GM19452 (cell line): ENCODE measurements at regions not wholly inside any gene's neighbourhood (a gene's known extent, or its start where the extent isn't known, plus 50 kb on each side); places are given as distances from the start of the nearest gene placed in this dataset.
"Not testable (repeated sequence)": the region's sequence is repeated elsewhere in the genome, so short reads cannot be mapped to it uniquely, and the experiment has no call there.

Source experiments
- ATAC-seq: cut with Tn5 transposase; IDR thresholded peaks from one replicate; pipeline ENCODE4 v1.9.1; 2021; ENCODE audit not compliant: unreplicated experiment

DNA sequence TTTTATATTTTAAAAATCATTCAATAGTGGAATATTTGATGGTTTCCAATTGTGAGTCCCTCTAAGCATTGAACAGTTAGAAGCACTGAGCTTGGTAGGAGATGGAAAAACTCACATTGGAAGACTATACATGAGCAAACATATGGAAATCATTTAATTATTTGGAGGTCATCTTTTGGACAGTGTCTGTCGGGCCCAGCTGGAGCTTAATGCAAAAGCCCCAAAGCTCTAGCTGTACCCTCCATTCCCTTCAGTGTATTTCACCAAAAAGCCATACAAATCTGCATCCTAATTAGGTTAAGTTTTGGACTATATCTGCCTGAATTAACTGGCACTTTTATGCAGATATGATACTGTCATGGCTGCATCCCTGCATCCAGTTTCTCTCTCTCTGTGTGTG, 365.7 kb downstream of the FLRT2 start:
- ATAC-seq, result no peak

GRCh38 chr14:85892251-85892650, 362.3 kb downstream of the FLRT2 start:
- ATAC-seq, result no peak

GRCh38 chr14:85883966-85884365, 354.0 kb downstream of the FLRT2 start:
- no peak for ATAC-seq

GRCh38 chr14:85883101-85883500, 353.2 kb downstream of the FLRT2 start:
- ATAC-seq, result no peak

- ATAC-seq, result no peak
Measured at GRCh38 chr14:85881935-85882334, 352.0 kb downstream of the FLRT2 start.

DNA sequence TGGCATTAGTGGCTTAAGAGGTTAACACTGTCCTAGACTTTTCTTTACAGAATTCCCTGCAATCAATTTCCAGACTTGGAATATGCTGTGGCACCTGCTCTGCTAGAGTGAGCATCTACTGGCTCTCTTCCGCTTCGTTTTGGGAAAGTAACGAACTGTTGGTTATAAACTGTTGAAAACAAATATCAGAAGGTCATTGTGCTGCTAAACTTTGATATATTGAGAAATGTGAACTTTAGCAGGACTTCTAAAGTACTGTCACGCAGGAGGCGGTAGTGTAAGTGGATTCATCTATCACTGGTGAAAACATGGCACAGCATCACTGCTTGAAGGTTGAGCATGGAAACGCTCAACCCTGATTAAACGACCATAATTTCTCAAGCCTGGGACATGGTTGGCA, 348.9 kb downstream of the FLRT2 start:
- no peak for ATAC-seq

- ATAC-seq, result no peak
Measured at GRCh38 chr14:85873006-85873405, 343.1 kb downstream of the FLRT2 start.

DNA sequence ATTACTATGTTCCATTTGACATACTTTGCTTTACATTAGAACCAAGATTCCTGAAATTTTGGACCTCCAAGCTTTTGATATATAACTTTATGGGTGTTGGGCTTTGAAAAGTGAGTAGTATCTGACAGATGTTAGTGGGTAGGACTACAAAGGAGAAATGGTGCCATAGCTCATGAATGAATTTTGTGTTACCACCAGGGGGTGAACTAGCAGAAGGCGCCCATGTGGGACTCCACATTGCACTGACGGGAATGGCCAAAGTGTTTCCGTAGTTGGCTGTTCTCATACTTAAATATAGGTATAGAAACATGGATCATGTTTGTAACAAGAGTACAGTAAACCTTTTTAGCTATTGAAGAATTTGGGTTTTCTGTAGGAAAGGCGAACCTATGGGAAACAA, 337.5 kb downstream of the FLRT2 start:
- no peak for ATAC-seq

DNA sequence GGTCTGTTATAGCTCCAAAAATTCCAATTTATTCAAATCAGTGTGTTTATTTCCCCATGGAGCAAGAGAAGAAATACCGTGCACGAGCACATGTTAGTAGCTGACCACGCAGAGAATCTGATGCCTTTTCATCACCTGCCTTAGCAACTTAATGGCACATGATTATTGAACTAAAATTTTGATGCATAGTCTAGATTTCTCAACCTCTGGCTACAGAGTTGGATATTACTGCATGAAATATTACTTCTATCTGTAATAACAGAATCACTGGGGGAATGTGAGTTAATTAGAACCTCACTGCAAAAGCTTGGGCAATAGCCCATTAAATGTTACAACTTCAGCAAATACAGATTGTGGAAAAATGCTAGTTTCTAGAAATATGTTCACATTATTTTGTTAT, 335.8 kb downstream of the FLRT2 start:
- no peak for ATAC-seq

DNA sequence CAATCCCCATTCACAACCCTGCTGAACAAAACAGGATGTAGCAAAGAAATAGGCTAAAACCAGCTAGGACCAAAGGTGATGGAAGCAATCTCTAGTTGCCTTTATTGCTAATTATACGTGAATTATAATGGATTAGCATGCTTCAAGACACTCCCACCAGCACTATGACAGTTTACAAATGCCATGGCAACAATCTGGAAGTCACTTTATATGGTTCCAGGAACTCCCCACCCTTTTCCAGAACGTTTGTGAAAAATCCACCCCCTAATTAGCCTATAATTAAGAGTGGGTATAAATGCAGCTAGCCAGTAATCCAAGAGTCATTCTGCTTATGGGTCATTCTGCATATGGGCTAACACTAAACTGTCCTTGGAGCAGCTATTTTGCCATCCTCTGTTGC, 328.7 kb downstream of the FLRT2 start:
- no peak for ATAC-seq

GRCh38 chr14:85856430-85856829, 326.5 kb downstream of the FLRT2 start:
- ATAC-seq, result no peak

- ATAC-seq, result no peak
Measured at GRCh38 chr14:85853996-85854526, 324.1 kb downstream of the FLRT2 start.

DNA sequence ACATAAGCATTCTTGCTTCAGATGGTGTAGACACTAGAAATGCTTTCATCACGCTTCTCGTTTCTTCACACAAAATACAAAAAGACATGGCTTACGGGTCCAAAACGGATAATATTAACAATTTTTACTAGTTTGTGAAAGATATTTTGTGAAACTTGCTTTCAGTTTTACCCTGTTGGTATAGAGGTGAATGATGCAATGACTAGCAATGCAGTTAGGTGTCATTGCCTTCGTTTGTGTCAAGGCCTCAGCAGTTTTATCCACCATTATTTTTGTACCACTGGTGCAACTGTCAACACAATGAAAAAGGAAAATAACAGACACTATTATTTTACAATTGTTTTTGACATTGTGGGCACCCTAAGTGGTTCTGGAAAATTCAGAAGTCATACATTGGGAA, 323.0 kb downstream of the FLRT2 start:
- no peak for ATAC-seq

- ATAC-seq, result not testable (repeated sequence)
Measured at GRCh38 chr14:85852123-85852522, 322.2 kb downstream of the FLRT2 start.

GRCh38 chr14:85830549-85830948, 300.6 kb downstream of the FLRT2 start:
- ATAC-seq, result not testable (repeated sequence)

GRCh38 chr14:85829601-85830000, 299.7 kb downstream of the FLRT2 start:
- ATAC-seq, result not testable (repeated sequence)

DNA sequence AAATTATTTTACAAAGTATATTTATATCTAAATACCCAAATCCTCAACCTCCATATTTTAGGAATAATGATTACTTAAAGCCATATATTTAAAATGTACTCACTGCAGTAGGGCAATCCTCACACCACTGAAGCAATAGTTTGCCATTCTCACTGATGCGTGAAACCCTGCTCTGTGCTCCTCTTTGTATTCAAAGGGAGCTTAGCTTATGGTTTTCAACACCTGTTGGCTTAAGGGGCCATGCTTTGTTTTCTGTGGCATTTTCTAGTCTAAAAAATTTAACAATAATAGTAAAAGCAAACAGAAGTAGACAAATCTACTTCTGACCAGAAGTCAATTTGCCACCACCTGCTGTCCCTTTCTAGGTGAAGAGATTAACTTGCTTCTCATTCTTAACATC, 294.6 kb downstream of the FLRT2 start:
- no peak for ATAC-seq

DNA sequence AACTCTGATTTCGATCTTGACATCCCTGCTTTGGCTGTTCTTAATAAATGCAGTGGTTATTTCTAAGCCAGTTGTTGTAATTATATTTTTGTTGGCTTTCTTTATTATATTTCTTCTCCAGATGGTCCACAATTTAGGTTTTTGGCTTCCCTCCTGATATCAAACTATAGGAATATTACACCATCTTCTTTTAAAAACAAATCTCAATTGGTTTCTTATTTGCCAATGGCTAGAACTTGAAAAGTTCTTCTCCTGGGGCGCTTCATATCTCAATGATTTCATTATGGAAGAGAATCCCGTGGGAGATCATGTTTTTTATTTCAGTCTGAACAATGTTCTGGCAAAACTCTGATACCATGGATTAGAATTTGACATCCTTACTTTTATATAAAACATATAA, 292.3 kb downstream of the FLRT2 start:
- ATAC-seq, result no peak

DNA sequence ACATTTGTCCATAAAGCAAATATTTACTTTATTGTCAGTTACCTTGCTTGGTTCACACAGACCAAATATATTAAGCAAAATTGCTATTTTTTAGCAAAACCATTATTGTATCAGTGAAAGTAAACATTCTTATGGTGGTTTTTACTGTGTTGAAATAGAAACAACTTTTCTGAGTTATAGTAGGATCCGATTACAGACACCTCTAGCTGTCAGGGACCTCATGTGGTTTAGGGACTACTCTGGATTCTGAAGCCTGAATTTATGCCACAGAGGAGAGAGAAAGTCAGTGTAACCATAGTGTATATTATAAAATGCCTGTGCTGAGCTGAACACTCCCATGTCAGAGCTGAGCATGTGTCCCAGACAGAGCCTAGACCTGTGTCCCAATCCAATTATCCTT, 287.5 kb downstream of the FLRT2 start:
- ATAC-seq, result no peak

DNA sequence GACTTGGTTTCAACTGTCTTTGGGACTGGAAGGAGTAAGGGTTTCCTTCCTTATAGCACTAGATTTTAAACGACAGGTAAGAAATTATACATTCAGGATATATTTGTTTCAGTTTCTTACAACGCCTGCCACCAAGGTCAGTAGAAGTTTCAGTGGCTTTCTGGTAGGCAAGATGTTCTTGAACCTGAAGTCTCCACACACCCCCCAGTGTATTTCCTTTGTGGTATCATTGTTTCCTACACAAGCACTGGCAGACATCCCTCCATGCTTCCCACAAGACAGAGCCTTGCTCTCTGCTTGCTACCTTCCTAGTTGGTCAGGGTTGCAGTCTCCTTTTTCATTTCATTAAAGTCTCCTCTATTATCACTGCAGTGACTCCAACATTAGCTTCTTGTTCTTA, 283.1 kb downstream of the FLRT2 start:
- no peak for ATAC-seq

GRCh38 chr14:85811340-85811739, 281.4 kb downstream of the FLRT2 start:
- no peak for ATAC-seq

- ATAC-seq, result no peak
Measured at GRCh38 chr14:85799668-85800067, 269.7 kb downstream of the FLRT2 start.

GRCh38 chr14:85798856-85799255, 268.9 kb downstream of the FLRT2 start:
- ATAC-seq, result no peak

GRCh38 chr14:85793533-85793932, 263.6 kb downstream of the FLRT2 start:
- ATAC-seq, result no peak
